HG03342 (cell line): ENCODE measurements at regions not wholly inside any gene's neighbourhood (a gene's known extent, or its start where the extent isn't known, plus 50 kb on each side); places are given as distances from the start of the nearest gene placed in this dataset.
"Not testable (repeated sequence)": the region's sequence is repeated elsewhere in the genome, so short reads cannot be mapped to it uniquely, and the experiment has no call there.

Source experiments
- ATAC-seq: cut with Tn5 transposase; IDR thresholded peaks from one replicate; pipeline ENCODE4 v1.9.1; 2021; ENCODE audit warnings: mild to moderate bottlenecking, moderate library complexity; ENCODE audit not compliant: unreplicated experiment

- no peak for ATAC-seq
Measured at GRCh38 chr13:88188986-88189385, 517.8 kb downstream of the SLITRK5 start.

GRCh38 chr13:88189728-88190127 is 518.6 kb downstream of the SLITRK5 start:
- no peak for ATAC-seq

GRCh38 chr13:88196106-88196505 is 524.9 kb downstream of the SLITRK5 start:
- ATAC-seq = no peak

- no peak for ATAC-seq
Measured at GRCh38 chr13:88217372-88217771, 546.2 kb downstream of the SLITRK5 start.

GRCh38 chr13:88217883-88218282 is 546.7 kb downstream of the SLITRK5 start:
- no peak for ATAC-seq

- ATAC-seq = no peak
Measured at GRCh38 chr13:88223958-88224357, 552.8 kb downstream of the SLITRK5 start.

- ATAC-seq = no peak
Measured at GRCh38 chr13:88235441-88235840, 564.3 kb downstream of the SLITRK5 start.

- ATAC-seq = no peak
Measured at GRCh38 chr13:88246239-88246638, 575.1 kb downstream of the SLITRK5 start.

GRCh38 chr13:88248393-88248792 is 577.2 kb downstream of the SLITRK5 start:
- ATAC-seq = no peak

- ATAC-seq = no peak
Measured at GRCh38 chr13:88257706-88258105, 586.5 kb downstream of the SLITRK5 start.

- ATAC-seq = no peak
Measured at GRCh38 chr13:88263808-88264207, 592.6 kb downstream of the SLITRK5 start.

GRCh38 chr13:88281841-88282240 is 610.7 kb downstream of the SLITRK5 start:
- ATAC-seq = no peak

- ATAC-seq = no peak
Measured at GRCh38 chr13:88285329-88285728, 614.2 kb downstream of the SLITRK5 start.

- no peak for ATAC-seq
Measured at GRCh38 chr13:88288326-88288725, 617.2 kb downstream of the SLITRK5 start.

GRCh38 chr13:88291731-88292130 is 620.6 kb downstream of the SLITRK5 start:
- not testable (repeated sequence) for ATAC-seq

- ATAC-seq = no peak
Measured at GRCh38 chr13:88294368-88294767, 623.2 kb downstream of the SLITRK5 start.

- no peak for ATAC-seq
Measured at GRCh38 chr13:88303157-88303556, 632.0 kb downstream of the SLITRK5 start.

GRCh38 chr13:88303605-88304004 is 632.4 kb downstream of the SLITRK5 start:
- ATAC-seq = no peak

- no peak for ATAC-seq
Measured at GRCh38 chr13:88314496-88314895, 643.3 kb downstream of the SLITRK5 start.

GRCh38 chr13:88329066-88329465 is 657.9 kb downstream of the SLITRK5 start:
- no peak for ATAC-seq

GRCh38 chr13:88339271-88339741 is 668.1 kb downstream of the SLITRK5 start:
- ATAC-seq = no peak

GRCh38 chr13:88345171-88345847 is 674.1 kb downstream of the SLITRK5 start:
- no peak for ATAC-seq

- ATAC-seq = no peak
Measured at GRCh38 chr13:88360761-88361160, 689.6 kb downstream of the SLITRK5 start.
